Thoracic aorta (tissue), 2 donors: ENCODE measurements at regions not wholly inside any gene's neighbourhood (a gene's known extent, or its start where the extent isn't known, plus 50 kb on each side); places are given as distances from the start of the nearest gene placed in this dataset.

Source experiments
- ATAC-seq: fragments of 150-250 bp; one replicate; pipeline ENCODE4 v1.8.0; 2017; ENCODE audit warnings: low read depth; ENCODE audit not compliant: insufficient number of reproducible peaks, low FRiP score
- DNase-seq: peaks from one replicate; pipeline ENCODE4 v3.0.0-alpha.2; 2020; ENCODE audit warnings: low spot score
- H3K27ac ChIP-seq, 2 donors: fragments of 200-600 bp; sonication (generic); 1 replicate in 1 of 2; 2 replicates in 1 of 2; pipeline ENCODE4 v1.5.1; 2016; ENCODE audit warnings: mild to moderate bottlenecking in 2 of 2, moderate library complexity in 2 of 2
- H3K27me3 ChIP-seq: fragments of 200-600 bp; sonication (generic); replicated peaks from 2 replicates; pipeline ENCODE4 v1.6.0; 2016; ENCODE audit warnings: mild to moderate bottlenecking; ENCODE audit not compliant: insufficient read depth
- H3K36me3 ChIP-seq: fragments of 200-600 bp; sonication (generic); one replicate; pipeline ENCODE4 v1.5.1; 2016
- H3K4me1 ChIP-seq, 2 donors: fragments of 200-600 bp; sonication (generic); 1 replicate in 1 of 2; 2 replicates in 1 of 2; pipeline versions ENCODE4 v1.5.1 to v1.6.0; 2016; ENCODE audit warnings: low read depth in 2 of 2, mild to moderate bottlenecking in 1 of 2; ENCODE audit not compliant: control insufficient read depth in 1 of 2
- H3K4me3 ChIP-seq: fragments of 200-600 bp; sonication (generic); 2 replicates; pipeline ENCODE4 v1.5.1; 2016; ENCODE audit warnings: mild to moderate bottlenecking
- H3K9me3 ChIP-seq: fragments of 200-600 bp; sonication (generic); 2 replicates; pipeline ENCODE4 v1.5.1; 2016
- TF ChIP-seq, protein P1 (sequence below): fragments of 200-600 bp; sonication (generic); IDR thresholded peaks from one replicate; pipeline ENCODE4 v1.5.1; 2019; ENCODE audit warnings: antibody characterized with exemption

DNA sequence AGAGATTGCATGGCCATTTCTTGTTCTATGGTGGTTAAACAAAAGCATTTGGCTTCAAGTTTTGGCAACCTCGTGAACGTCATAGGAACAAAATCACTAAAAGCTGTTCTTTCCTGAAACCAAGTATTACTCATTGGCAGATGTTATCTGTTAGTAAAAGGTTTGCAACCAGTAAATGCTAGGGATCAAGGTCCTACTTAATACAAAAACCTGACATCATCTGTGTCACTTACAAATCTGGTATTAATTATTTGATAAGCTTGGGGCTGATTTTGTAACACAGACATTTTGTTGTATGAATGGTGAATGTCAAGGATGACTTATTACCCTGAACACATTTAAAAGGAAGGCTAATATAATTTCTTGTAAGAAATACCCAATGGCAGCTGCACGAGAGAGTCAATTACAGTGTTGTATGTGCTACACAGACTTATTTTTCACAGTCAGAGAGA is 486.4 kb upstream of the ZNF608 start:
- H3K9me3 ChIP-seq, result no peaks in the 10 kb centered on the region
- no peak overlapping the region for H3K4me3 ChIP-seq
- H3K4me1 ChIP-seq, result peaks cover 0 to 6% of the 10 kb centered on the region in 2 donors
- no peak overlapping the region for H3K27ac ChIP-seq
- no peak for ATAC-seq
- DNase-seq, result no peak
- H3K36me3 ChIP-seq, result no peaks in the 10 kb centered on the region
- no peaks in the 10 kb centered on the region for H3K27me3 ChIP-seq
- TF ChIP-seq, protein P1, sequence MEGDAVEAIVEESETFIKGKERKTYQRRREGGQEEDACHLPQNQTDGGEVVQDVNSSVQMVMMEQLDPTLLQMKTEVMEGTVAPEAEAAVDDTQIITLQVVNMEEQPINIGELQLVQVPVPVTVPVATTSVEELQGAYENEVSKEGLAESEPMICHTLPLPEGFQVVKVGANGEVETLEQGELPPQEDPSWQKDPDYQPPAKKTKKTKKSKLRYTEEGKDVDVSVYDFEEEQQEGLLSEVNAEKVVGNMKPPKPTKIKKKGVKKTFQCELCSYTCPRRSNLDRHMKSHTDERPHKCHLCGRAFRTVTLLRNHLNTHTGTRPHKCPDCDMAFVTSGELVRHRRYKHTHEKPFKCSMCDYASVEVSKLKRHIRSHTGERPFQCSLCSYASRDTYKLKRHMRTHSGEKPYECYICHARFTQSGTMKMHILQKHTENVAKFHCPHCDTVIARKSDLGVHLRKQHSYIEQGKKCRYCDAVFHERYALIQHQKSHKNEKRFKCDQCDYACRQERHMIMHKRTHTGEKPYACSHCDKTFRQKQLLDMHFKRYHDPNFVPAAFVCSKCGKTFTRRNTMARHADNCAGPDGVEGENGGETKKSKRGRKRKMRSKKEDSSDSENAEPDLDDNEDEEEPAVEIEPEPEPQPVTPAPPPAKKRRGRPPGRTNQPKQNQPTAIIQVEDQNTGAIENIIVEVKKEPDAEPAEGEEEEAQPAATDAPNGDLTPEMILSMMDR, result no peak

DNA sequence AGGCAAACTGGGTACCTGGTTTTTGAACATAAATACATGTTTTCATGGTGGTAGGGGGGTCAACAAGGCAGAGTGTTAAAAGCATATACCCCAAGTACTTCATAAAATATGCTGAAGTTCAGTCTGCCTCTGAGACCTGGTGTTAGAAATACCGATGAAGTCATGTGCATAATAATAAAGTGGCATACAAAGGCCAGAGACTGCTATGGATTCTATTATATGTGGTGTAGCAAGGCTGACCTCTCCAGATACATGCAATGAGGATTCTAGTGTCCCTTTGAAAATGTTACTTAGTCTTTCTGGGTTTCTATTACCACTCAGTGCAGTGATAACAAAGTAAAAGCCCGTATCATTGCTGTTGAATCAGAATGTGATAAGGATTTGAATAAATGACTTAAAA is 487.5 kb upstream of the ZNF608 start:
- TF ChIP-seq, protein P1, result no peak
- no peak overlapping the region for H3K4me3 ChIP-seq
- DNase-seq (no peak), ATAC-seq (no peak)
- no peak overlapping the region for H3K27ac ChIP-seq
- H3K27me3 ChIP-seq, result no peaks in the 10 kb centered on the region
- peaks cover 0 to 6% of the 10 kb centered on the region in 2 donors for H3K4me1 ChIP-seq
- no peaks in the 10 kb centered on the region for H3K9me3 ChIP-seq
- no peaks in the 10 kb centered on the region for H3K36me3 ChIP-seq

DNA sequence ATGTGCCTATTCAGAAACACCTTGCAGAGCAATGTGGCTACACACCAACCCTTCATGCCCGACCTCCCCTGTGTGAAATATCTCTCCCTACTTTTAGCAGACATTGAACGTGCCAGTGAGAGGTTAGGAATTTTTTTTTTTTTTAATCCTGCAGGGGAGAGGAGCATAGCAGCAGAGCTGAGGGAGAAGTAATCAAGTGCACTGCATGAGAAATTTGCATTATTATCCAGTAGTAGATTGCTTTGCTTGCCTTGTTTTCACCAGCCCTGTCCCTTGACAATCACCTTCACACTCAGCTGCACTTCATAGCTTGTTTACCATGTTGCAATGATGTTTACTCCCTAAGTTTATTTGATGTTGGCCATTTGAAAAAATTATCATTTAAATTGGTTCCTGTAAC is 489.6 kb upstream of the ZNF608 start:
- no peak for ATAC-seq
- H3K27ac ChIP-seq, result no peak overlapping the region

DNA sequence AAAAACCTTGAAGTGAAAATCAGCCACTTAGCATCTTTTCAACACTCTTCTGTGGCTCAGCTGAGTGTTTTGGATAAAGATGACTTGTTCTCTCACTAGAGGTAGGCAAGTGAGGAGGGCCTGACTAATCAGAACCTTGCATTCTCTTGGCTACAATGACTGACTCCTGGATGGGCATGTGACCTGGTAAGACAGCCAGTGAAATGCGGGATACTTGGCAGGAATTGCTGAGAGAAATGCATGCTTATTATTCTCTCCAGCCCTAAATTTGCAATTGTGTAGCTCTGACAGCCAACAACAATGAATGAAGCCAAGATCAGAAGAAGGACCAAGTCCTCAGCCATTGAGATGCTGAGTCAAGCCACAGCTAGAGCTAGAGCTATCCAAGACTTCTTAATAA is 490.5 kb upstream of the ZNF608 start:
- Histone ChIP-seq H3K36me3 (no peaks in the 10 kb centered on the region), H3K4me1 (peaks cover 0 to 6% of the 10 kb centered on the region in 2 donors), H3K27me3 (no peaks in the 10 kb centered on the region), H3K4me3 (no peak overlapping the region), H3K9me3 (no peaks in the 10 kb centered on the region), H3K27ac (no peak overlapping the region)
- ATAC-seq (no peak), DNase-seq (no peak)
- TF ChIP-seq, protein P1, result no peak

More for the DNA sequence above, 489.6 kb upstream of the ZNF608 start:
- Histone ChIP-seq H3K9me3 (no peaks in the 10 kb centered on the region), H3K4me1 (peaks cover 0 to 6% of the 10 kb centered on the region in 2 donors), H3K27me3 (no peaks in the 10 kb centered on the region), H3K36me3 (no peaks in the 10 kb centered on the region), H3K4me3 (no peak overlapping the region)
- TF ChIP-seq, protein P1, result no peak
- DNase-seq, result no peak

DNA sequence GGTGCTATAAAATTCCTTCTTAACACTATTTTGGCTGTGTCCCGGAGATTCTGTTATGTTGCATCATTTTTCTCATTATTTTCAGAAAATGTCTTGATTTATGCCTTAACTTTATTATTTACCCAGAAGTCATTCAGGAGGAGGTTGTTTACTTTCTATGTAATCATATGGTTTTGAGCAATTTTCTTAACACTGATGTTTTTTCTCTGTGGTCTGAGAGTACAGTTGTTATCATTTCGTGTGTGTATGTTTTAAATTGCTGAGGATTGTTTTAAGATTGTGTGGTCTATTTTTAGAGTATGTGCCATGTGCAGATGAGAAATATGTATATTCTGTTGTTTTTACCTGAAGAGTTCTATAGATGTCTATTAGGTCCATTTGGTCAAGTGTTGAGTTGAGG is 498.1 kb upstream of the ZNF608 start:
- H3K27ac ChIP-seq, result no peak overlapping the region
- no peaks in the 10 kb centered on the region for H3K9me3 ChIP-seq
- TF ChIP-seq, protein P1, result no peak
- H3K4me3 ChIP-seq, result no peak overlapping the region
- no peaks in the 10 kb centered on the region for H3K27me3 ChIP-seq
- no peaks in the 10 kb centered on the region for H3K4me1 ChIP-seq
- no peaks in the 10 kb centered on the region for H3K36me3 ChIP-seq
- ATAC-seq (no peak), DNase-seq (no peak)
